ENCODE measurements at regions not wholly inside any gene's neighbourhood (a gene's known extent, or its start where the extent isn't known, plus 50 kb on each side); places are given as distances from the start of the nearest gene placed in this dataset.

GRCh38 chr12:78442454-78442801 is 422.1 kb upstream of the SYT1 start:
- Histone ChIP-seq H3K4me1 (no peaks in the 10 kb centered on the region), H3K9me3 (peaks cover 0 to 25% of the 10 kb centered on the region in 2 donors), H3K36me3 (no peaks in the 10 kb centered on the region), H3K27me3 (no peaks in the 10 kb centered on the region), H3K27ac (no peak overlapping the region), H3K4me3 (no peak overlapping the region)
- intact Hi-C loops (cut with DNase I): no loop called here
- DNase-seq (no peak), ATAC-seq (no peak)
- TF ChIP-seq CTCF (IDR thresholded peaks at IDR 0.05): no peak

- ATAC-seq: no peak
- TF ChIP-seq CTCF (IDR thresholded peaks at IDR 0.05): no peak
These were observed 418.0 kb upstream of the SYT1 start for GRCh38 chr12:78446555-78446954.

DNA sequence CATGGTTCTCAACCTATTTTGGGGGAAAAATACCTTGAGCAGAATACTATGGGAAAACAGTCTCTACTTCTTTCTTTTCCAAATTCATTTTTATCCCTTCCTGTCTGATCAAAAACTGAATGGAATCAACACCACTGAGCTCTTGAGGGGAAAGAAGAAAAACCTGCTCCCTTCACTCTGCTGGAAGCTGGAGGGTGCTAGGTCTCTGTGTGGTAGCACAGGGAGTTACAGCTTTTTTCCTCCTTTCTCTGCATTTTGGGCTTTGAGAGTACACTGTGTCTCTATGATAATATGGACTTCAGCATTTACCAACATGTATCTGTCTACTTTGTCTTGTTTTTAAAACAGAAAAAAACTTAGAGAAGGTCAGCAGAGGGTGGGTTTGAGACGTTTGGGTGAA is 417.2 kb upstream of the SYT1 start:
- no peak for TF ChIP-seq CTCF (IDR thresholded peaks at IDR 0.05)
- Histone ChIP-seq H3K36me3 (no peaks in the 10 kb centered on the region), H3K9me3 (no peaks in the 10 kb centered on the region), H3K27me3 (no peaks in the 10 kb centered on the region), H3K4me1 (no peaks in the 10 kb centered on the region), H3K27ac (no peak overlapping the region), H3K4me3 (no peak overlapping the region)
- intact Hi-C loops (cut with DNase I): no loop called here
- ATAC-seq: no peak
- DNase-seq: no peak

More at GRCh38 chr12:78446555-78446954, 418.0 kb upstream of the SYT1 start:
- H3K27me3 ChIP-seq: no peaks in the 10 kb centered on the region
- H3K4me3 ChIP-seq: no peak overlapping the region
- DNase-seq: no peak
- no peaks in the 10 kb centered on the region for H3K4me1 ChIP-seq
- intact Hi-C loops (cut with DNase I): no loop called here
- H3K27ac ChIP-seq: no peak overlapping the region
- no peaks in the 10 kb centered on the region for H3K36me3 ChIP-seq
- no peaks in the 10 kb centered on the region for H3K9me3 ChIP-seq

GRCh38 chr12:78448692-78449091 is 415.9 kb upstream of the SYT1 start:
- DNase-seq (no peak), ATAC-seq (no peak)
- H3K36me3 ChIP-seq: no peaks in the 10 kb centered on the region
- no peaks in the 10 kb centered on the region for H3K4me1 ChIP-seq
- no peak overlapping the region for H3K4me3 ChIP-seq
- H3K9me3 ChIP-seq: no peaks in the 10 kb centered on the region
- H3K27ac ChIP-seq: no peak overlapping the region
- no peaks in the 10 kb centered on the region for H3K27me3 ChIP-seq
- intact Hi-C loops (cut with DNase I): no loop called here
- TF ChIP-seq CTCF (IDR thresholded peaks at IDR 0.05): no peak

DNA sequence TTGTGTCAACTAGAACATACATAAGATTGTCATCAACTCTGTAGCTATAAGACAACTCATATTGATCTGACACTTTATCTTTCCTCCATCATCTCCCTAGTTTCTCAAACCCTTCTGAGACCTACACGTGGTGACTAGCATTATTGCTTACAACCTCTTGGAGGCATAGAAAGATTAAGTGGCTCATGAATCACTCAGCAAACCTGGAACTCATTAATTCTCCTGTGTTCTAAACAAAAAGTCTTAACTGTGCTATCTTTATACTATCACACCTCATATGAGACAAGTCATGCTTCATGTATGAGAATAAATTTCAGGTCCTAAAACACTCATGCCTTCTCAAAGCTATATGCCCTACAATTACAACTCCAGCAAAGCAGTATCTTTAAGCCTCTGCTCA is 408.6 kb upstream of the SYT1 start:
- ATAC-seq: no peak

More for the DNA sequence above, 408.6 kb upstream of the SYT1 start:
- no peak overlapping the region for H3K4me3 ChIP-seq
- no peaks in the 10 kb centered on the region for H3K27me3 ChIP-seq
- no peak for TF ChIP-seq CTCF (IDR thresholded peaks at IDR 0.05)
- intact Hi-C loops (cut with DNase I): no loop called here
- H3K4me1 ChIP-seq: no peaks in the 10 kb centered on the region
- no peak overlapping the region for H3K27ac ChIP-seq
- H3K9me3 ChIP-seq: no peaks in the 10 kb centered on the region
- no peak for DNase-seq
- H3K36me3 ChIP-seq: no peaks in the 10 kb centered on the region

All from left lung (tissue), 4 donors.